ENCODE measurements at regions not wholly inside any gene's neighbourhood (a gene's known extent, or its start where the extent isn't known, plus 50 kb on each side); places are given as distances from the start of the nearest gene placed in this dataset.

DNA sequence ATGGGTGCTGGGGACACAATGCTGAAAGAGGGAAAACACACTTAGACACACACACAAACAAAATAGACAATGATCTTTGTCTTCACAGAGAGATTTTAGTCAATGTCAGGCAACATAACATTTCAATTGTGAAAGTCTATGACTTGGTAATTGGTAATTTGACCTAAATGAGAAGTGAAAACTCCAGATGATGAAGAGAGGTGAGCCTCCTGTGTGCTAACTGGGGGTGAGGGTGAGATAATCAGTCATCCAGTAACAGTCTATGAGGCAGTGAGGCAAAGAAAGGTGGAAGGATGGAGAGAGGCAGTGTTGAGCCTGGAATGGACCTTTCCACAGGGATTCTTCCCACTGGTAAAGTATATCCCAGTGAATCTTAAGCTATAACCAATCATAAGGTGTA is 744.2 kb downstream of the MAFB start:
- no peak for DNase-seq (ENCODE audit: low read depth in 3 of 3, low spot score in 1 of 3)

DNA sequence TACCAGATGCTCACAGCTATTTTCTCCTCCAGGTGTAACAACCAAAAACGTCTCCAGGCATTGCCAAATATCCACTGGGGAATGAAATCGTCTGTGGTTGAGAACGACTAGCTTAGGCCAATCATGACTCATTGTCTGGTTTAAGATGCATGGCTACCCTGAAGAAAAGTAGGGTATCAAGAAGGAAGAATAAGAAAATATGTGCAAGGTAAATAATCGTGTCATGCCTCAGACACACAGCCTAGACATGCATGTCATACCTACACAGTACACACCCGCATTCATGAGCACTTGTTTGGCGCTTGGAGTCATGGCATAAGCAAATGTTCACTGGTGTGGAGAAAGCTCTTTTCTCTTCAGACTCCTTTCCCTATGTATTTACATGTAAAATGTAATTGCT is 745.7 kb downstream of the MAFB start:
- DNase-seq (ENCODE audit: low read depth in 3 of 3, low spot score in 1 of 3) = no peak

DNA sequence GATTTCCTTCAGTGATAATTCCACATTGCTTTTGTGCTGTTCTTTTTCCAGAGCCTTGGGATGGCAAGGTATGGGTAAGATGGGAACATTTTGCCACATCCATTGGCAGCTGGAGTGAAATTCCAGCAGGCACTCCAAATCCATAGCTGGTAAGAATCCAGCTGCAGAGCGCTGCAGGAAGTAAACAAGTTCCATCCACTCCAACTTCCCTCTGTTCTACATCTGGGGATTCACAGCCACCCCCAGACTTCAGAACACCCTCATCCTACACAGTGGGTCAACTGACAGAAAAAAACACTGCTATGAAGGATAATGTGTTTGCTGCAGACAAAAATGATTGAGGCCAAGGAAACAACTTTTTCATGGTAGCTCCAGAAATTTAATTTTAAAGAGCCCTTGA is 747.8 kb downstream of the MAFB start:
- DNase-seq (ENCODE audit: low read depth in 3 of 3, low spot score in 1 of 3) = no peak

DNA sequence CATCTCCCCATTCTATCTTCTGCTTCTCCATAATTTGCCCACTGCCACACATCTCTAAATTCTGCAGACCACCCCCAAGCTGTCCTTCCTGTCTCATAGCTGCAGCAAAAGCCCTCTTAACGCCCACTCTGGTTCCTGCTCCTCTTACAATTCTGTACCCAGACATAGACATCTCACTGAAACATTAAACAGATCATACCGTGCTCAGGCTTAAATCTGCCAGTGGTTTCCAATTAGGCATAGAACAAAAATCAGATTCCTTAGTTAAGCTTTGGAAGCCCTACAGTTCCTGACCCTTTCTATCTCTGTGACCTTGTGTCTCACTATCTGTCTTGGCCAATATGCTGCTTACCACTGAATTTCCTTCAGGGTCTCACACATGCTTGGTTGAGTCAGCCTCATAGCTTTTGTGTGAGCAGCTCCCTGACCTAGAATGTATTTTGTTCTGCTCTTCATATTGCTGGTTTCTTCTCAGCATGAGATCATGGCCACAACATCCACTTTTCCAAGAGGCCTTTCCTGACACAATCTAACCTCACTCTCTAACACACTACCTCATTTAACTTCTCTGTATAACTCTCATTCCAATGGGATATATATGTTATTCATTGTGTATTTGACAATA is 749.7 kb downstream of the MAFB start:
- no peak for DNase-seq (ENCODE audit: low read depth in 3 of 3, low spot score in 1 of 3)

DNA sequence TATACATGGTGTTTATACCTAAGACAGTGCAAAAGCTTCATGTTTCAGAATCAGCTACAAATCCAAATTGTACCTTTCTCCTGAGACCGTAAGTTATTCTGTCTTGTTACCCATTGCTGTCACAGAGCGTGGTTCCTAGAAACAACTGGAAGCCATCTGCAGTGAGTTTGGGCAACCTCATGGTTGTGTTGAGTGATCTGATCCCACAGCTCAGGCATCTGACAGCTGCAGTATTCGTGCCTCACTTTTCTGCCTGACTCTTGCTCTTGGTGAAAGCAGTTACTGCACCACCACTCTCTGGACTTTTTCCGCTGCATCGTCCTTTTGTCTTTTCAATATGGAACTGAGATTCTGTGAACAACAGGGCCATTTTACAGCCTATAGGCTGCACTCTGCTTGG is 752.6 kb downstream of the MAFB start:
- DNase-seq (ENCODE audit: low read depth in 3 of 3, low spot score in 1 of 3) = no peak

DNA sequence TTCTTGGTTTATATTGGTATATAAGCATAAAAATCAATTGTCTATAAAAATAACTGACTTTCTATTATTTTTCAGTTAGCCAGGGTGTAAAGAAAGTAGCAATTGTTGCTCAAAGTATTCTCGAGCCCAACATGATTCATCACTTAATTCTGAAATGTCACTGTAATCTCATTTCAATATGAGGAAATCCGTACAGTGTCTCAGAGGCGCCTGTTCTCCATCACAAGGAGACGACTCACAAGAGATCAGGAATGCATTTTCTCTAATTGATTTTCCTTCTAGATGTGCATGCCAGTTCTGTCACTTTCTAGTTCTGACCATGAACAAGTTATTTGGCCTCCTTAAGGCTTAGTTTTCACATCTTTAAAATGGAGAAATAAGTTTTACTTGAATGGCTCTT is 753.1 kb downstream of the MAFB start:
- no peak for DNase-seq (ENCODE audit: low read depth in 3 of 3, low spot score in 1 of 3)

DNA sequence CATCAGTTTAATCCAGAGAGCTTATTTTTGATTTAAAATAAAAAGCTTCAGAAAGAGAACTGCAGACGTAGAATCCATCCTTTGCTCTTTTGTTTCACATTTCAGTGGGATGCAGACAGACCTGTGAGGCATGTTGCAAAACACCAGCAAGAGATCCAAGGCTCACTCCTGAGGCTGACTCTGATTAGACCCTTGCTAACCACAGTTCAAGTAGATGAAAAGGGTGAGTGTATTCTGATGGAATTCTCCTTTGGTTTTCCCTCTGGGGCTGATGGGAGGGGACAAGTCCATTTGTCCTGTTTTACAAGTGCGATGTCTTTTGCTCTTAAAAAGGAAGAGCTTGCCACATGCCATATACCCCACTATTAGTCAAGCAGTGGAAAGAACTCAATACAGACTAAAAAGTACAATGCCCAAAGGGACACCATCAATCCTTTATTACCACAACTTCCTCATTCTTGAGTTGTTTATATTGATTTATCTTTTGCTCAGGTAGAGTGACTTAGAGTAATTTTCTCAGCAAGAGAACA is 772.7 kb downstream of the MAFB start:
- no peak for DNase-seq (ENCODE audit: low read depth in 3 of 3, low spot score in 1 of 3)

DNA sequence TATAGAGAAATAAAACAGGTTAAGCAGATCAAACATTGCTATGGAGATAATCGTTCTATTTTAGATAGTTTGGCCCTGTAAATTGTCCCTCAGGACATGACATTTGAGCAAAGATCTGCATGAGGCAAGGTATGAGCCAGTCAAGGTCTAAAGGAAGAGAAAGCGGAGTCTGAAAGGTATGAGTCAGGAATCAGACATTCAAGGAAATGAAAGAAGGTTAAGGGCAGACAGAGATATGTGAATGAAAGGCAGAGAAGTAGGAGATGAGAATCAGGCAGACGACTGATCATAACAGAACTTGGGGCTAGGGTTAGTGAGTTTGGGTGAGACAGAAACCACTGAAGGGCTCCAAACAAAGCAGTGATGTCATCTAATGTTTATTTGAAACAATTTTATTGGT is 775.8 kb downstream of the MAFB start:
- DNase-seq (ENCODE audit: low read depth in 3 of 3, low spot score in 1 of 3) = no peak

DNA sequence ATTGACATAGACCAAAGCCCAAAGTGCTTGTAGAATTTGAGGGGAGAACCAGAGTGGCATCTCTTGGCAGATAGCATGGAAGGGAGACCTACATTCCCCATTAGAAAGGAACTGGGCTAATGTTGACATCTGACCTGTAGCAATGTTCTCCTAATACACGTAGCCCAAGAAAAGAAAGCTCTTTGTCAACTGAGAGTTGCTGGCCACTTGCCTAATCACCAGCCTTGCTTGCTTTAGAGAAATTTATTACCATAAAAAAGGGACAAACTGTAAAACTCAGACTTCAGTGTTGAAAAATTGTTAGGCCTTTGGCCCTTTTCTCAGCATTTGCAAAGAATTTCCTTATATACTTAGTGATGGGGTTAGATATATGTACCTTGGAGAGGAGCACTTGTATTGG is 777.5 kb downstream of the MAFB start:
- DNase-seq (ENCODE audit: low read depth in 3 of 3, low spot score in 1 of 3) = no peak

DNA sequence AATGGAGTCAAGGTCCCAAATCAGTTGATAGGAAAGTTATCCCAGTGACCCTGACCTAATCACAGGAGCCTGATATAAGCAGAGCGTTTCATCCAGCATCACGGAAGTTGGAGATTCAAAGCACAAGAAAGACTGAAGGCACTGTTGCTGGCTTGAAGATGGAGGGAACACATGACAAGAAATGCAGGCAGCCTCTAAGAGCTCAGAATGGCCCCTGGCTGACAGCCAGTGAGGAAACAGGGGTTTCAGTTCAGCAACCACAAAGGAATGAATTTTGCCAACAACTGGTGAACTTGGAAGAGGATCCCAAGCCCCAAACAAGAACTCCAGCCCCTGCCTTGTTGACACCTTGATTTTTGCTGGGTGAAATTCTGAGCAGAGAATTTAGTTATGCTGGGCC is 778.5 kb downstream of the MAFB start:
- no peak for DNase-seq (ENCODE audit: low read depth in 3 of 3, low spot score in 1 of 3)

DNA sequence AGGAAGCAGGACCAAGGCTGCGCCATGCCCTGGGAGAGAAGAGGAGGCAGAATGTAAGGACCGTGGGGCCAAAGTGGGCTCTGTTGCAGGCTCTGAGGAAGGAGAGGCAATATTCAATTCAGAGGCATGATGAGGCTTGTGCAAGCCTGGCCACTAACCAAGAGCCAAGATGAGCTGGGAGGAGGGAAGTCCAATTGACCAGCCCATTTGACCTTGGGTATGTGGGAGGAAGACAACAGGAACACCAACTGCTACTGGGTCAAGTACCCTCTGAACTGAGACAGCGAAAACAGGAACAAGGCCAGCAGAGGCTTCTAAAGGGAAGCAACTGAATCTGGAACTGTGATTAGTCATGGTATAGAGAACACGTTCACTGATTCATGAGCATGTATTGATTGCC is 779.6 kb downstream of the MAFB start:
- no peak for DNase-seq (ENCODE audit: low read depth in 3 of 3, low spot score in 1 of 3)

DNA sequence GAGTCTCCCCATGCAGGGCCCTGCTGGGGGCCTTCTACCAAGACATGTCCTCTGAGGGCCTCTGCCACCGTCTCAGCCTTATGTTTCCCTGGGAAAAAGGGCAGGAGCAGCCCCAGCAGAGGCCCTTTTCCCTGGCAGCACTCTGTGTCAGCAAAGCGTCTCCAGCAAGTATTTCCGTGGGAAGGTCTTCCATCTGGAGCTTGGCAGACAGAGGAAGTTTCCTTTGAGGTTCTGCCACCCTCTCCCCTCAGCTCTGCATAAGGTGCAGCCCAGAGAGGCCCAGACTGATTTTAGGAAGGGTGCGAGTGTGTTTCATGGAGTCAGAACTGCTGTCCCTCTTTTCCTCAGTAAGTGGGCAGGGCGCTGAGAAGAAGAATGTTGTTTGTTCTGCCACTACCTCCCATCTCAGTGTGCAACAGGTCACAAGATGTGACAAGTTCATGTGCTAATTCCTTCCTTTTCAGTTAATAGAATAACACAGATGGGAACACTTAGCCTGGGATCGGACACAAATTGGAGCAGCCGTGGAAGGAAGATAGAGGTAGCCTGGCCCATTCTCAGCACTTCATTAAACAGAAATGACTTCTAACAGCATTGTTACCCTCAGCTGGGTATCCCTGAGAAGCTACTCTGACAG is 784.4 kb downstream of the MAFB start:
- DNase-seq (ENCODE audit: low read depth in 3 of 3, low spot score in 1 of 3) = no peak

DNA sequence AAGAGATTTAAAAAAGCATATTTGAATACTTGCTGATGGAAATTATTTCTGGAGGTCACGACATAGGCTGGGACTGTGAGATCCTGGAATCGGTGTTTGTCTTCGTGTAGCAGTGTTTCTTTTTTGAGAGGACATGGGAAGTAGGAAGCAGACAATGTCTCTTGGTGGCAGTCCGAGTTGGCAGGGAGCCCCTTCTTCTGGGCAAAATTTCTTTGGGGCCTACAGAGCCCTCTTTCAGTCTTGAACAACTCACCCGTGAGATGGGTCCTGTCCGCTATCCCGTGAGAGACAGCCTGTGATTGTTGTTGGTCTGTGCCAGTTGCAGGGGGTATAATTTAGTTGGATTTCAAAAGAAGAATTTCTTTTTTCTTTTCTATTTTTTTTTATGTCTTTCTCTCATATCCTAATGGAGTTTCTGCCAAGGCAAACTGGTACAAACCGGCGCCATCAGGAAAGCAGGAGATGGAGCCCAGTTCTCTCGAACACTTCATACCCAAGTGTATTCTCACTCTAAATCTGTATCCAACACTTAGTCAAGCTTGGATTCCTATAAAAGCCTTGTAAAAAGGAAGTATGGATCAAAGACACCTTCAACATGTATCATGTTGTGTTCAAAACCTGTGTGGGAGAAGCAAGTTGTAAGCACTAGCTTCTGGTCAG is 785.1 kb downstream of the MAFB start:
- DNase-seq (ENCODE audit: low read depth in 3 of 3, low spot score in 1 of 3) = no peak

DNA sequence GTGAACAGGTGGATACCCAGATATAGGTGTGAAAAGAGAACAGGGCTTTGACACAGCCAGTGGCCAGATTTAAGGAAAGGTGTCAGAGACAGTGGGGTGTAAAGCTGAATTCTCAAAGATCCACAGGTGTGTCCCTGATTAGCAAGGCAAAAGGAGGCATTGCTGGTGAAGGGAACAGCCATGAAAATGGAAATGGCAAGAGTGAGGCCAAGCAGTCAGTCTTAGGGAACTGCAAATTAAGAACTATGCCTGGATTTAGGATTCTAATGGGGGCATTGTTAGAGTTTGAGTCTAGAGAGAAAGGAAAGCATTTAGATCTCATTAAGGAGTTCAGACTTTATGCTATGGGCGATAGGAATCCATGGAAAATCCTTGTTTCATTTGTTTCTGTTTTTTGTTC is 789.2 kb downstream of the MAFB start:
- DNase-seq (ENCODE audit: low read depth in 3 of 3, low spot score in 1 of 3) = no peak

DNA sequence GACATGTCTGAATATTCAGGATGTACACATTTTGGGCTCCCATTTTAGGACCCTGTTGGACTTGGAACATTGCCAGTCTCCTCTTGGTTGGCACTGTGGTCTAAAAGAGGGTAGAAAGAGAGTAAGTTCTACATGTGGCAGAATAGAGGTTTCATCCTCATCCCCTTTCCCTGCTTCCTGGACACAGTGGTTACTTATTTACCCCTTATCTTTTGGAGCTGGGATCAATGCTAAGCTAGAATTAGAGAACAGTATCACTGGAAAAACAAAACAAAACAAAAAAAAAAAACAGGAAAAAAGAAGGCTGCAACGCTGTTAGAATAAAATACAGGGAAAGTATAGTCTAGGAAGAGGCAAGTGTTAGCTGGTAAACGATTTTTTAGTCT is 790.6 kb downstream of the MAFB start:
- DNase-seq (ENCODE audit: low read depth in 3 of 3, low spot score in 1 of 3) = no peak

DNA sequence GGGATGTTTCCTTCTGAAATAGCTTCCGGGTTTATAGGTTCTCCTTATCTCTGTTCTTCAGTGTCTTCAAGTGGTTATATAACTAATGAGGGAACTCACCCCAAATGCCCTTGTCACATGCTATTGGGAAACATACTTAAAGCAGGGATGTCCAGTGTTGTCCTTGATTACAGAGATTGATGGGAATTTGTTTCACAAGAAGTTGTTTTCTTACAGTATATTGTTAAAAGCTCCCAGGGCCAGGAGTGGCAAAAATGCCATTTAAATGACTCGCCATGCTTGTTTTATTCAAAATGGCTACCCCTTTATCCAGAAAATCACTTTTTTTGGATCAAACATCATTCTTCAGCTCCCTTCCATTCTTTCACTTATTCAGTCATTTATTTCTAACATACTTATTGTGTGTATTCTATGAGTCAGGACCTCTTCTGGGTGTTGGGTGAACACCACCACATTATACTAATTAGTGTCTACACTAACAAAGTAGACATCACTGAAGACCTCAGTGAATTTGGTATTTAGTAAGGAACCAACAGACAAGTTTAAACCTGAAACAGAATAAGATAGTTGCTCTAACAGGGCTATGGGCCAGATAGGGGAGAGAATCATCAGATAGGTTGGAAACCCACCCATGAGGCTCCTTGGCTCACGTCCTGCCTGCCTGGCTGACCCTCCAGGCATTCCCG is 791.1 kb downstream of the MAFB start:
- DNase-seq (ENCODE audit: low read depth in 3 of 3, low spot score in 1 of 3) = no peak

DNA sequence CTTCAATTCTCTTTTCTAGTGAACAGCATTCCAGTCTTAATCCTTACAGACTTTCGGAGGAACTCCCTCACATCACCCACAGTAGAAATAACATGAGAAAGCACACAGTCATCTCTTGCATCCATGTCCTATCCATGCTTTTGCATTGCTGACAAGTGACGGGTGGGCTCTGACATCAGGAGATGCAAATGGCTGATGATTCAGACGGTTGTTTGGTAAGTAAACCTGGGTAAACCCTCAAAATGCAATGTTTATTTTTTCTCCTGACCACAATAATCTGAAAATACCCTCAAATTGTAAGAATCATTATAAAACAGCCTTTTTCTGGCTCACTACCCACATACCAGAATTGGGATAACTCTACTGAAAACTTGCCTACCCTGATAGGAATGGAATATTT is 792.0 kb downstream of the MAFB start:
- no peak for DNase-seq (ENCODE audit: low read depth in 3 of 3, low spot score in 1 of 3)

DNA sequence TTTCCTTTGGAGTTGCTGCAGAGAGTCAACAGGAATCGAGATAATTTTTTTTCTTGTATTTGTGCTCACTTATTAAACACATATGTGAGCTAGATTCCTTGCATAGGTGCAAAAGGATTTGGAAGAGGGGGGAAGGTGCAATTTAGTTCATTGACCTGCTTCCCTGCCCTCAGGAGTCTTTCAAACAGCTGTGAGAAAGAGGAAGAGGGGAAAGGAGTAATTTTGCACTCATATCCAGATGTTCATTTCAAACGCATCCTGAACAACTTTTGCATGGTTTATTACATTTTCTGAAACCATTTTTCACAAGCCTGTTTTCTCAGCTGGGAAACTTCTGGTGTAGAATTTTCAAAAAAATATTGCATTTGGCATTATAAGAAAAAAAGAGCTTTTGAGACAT is 795.0 kb downstream of the MAFB start:
- no peak for DNase-seq (ENCODE audit: low read depth in 3 of 3, low spot score in 1 of 3)

DNA sequence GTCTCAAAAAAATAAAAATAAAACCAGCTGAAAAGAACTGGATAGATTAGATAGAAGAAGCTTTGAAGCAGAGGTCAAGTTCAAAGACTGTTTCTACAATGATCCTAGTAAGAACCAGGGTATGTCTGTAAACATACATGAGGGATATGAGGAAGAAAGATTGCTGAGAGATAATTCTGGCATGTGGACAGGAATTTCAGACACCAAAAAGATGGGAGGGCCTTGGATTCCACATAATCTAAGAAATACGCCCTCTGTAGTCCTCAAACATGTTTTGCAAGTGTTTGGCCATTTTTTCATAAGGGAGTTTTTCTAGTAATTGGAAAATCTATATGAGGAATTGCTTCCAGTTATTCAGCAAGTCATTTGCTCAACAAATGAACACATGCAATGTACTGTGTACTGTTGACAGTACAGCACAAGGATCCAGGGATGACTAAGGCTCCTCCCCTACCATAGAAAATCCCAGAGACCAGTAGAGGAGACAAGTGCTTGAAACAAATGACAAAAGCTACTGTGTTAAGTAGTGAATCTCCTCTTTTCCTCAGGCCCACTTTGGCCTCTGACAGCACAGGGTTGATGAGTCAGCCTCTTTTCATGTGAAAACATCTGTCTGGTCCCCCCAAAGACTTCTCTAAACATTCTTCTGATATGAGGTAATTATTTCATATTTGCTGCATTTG is 795.9 kb downstream of the MAFB start:
- no peak for DNase-seq (ENCODE audit: low read depth in 3 of 3, low spot score in 1 of 3)

DNA sequence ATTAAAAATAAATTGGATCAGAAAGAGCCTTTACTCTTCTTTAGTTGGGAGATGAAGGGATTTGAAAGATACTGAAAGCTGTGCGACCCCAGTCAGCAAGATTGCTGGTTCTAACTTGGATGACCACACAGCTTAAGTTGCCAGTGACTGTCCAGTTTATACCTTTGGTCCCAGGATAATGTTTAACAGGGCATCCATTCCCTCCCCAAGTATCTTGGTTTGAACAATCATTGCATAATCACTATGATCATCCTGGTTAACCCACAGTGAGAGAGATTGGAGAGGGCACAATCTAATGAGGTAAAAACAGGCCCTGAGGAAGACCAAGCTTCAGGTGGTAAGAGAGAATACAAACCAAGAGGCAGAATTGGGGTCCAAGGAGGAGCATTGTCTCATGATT is 798.3 kb downstream of the MAFB start:
- DNase-seq (ENCODE audit: low read depth in 3 of 3, low spot score in 1 of 3) = no peak

DNA sequence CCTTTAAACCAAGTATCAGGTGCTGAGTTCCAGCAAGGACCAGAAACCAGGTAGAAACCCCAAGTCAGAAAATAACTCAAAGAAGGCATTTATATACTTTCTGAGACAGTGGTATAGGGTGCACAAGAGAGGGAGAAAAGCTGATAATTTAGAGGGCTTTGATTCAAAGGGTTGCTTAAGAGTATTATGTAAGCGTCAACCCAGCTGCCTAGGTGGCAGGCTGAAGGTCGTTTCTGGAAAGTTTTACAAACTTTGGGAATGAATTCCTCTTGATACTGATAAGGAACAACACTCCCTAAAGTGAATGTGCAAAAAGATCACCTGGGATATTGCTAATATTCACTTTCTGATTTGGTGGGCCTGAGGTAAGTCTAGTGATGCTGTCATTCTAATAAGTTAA is 800.7 kb downstream of the MAFB start:
- DNase-seq (ENCODE audit: low read depth in 3 of 3, low spot score in 1 of 3) = no peak
